IPS-18a (cell line): ENCODE measurements at regions not wholly inside any gene's neighbourhood (a gene's known extent, or its start where the extent isn't known, plus 50 kb on each side); places are given as distances from the start of the nearest gene placed in this dataset.

Experiments
- H3K27ac ChIP-seq: one replicate; pipeline ENCODE4 v1.5.1; 2013; ENCODE audit warnings: low read length
- H3K27me3 ChIP-seq: one replicate; pipeline ENCODE4 v1.6.1; 2013; ENCODE audit warnings: mild to moderate bottlenecking, low read length; ENCODE audit not compliant: control insufficient read depth, insufficient read depth
- H3K36me3 ChIP-seq: one replicate; pipeline ENCODE4 v1.6.1; 2013; ENCODE audit warnings: low read depth, low read length; ENCODE audit not compliant: control insufficient read depth
- H3K4me1 ChIP-seq: one replicate; pipeline ENCODE4 v1.6.1; 2013; ENCODE audit warnings: low read depth, low read length; ENCODE audit not compliant: control insufficient read depth
- H3K4me3 ChIP-seq: one replicate; pipeline ENCODE4 v1.5.1; 2013; ENCODE audit warnings: low read length
- H3K9ac ChIP-seq: one replicate; pipeline ENCODE4 v1.6.1; 2013; ENCODE audit warnings: mild to moderate bottlenecking, low read length, moderate library complexity
- H3K9me3 ChIP-seq: one replicate; pipeline ENCODE4 v1.6.1; 2013; ENCODE audit warnings: low read depth, low read length; ENCODE audit not compliant: control insufficient read depth

GRCh38 chr2:42918671-42919318 lies 126.4 kb upstream of the HAAO start:
- H3K9me3 ChIP-seq = no peaks in the 10 kb centered on the region
- H3K4me3 ChIP-seq = no peak overlapping the region
- H3K27ac ChIP-seq = no peak overlapping the region
- peaks cover 4% of the 10 kb centered on the region for H3K4me1 ChIP-seq
- no peaks in the 10 kb centered on the region for H3K36me3 ChIP-seq
- H3K27me3 ChIP-seq = no peaks in the 10 kb centered on the region
- no peak overlapping the region for H3K9ac ChIP-seq

DNA sequence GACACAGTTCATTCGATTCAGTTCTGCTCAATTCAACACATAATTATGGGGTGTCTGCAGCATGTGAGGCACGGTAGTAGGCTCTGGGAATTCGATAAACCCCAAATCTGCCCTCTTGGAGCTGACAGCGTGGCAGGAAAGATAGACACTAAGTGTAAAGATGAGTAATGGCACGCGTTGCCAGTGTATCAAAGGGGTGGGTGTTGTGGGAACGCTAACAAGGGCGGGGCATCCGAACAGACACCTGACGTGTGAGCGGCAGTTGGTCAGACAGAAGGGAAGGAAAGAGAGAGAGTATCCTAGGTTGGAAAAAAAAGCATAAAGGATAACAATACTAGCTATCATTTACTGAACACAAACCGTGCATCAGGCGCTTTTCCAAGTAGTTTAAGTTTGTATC lies 125.7 kb upstream of the HAAO start:
- Histone ChIP-seq H3K9ac (no peak overlapping the region), H3K4me1 (no peaks in the 10 kb centered on the region), H3K36me3 (no peaks in the 10 kb centered on the region), H3K27me3 (no peaks in the 10 kb centered on the region), H3K4me3 (no peak overlapping the region), H3K9me3 (no peaks in the 10 kb centered on the region), H3K27ac (no peak overlapping the region)

DNA sequence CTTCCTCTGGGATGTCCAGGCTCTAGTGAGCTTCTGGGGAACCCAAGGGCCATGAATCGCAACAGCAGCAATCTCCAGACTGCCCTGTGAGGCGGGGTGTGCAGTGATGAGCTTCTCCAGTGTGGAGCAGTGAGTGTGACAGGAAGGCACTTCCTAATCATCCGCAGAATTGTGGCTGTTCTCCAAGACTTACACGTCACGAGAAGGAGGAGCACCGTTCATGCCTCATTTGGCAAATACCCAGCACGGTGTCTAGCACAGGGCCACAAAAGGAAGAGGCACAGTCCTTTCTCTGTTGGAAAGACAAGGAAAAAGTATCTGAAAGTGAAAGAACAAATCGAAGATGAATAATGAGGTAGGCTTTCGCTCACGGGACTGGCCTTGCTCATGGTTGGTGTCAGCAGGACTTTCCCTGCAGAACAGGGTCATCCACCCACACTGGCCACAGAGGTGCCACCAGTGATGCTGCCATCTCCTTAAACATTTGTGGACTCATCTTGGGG lies 125.1 kb upstream of the HAAO start:
- Histone ChIP-seq H3K9me3 (no peaks in the 10 kb centered on the region), H3K9ac (no peak overlapping the region), H3K4me1 (no peaks in the 10 kb centered on the region), H3K27ac (no peak overlapping the region), H3K27me3 (no peaks in the 10 kb centered on the region), H3K36me3 (no peaks in the 10 kb centered on the region), H3K4me3 (no peak overlapping the region)

GRCh38 chr2:42916324-42916723 lies 123.9 kb upstream of the HAAO start:
- no peak overlapping the region for H3K4me3 ChIP-seq
- no peaks in the 10 kb centered on the region for H3K36me3 ChIP-seq
- H3K27ac ChIP-seq = no peak overlapping the region

DNA sequence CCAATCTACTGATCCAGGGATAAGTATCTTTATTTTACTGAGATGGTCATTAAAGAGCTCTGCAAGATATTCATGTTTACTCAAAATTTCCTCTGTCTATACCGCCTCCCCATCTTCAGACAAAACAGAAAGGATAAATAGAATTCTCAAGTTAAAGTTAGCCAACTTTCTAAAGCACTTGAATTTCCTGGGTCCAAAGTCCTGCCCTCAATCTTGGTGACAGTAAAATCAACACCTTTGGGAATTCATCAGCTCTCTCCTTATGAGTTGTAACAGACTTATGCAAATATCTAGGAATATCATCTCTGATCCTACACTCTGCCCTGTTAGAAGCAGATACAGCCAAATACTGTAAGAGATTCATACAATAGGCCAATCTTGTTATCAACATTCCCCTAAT lies 122.5 kb upstream of the HAAO start:
- H3K27me3 ChIP-seq = no peaks in the 10 kb centered on the region
- H3K9me3 ChIP-seq = no peaks in the 10 kb centered on the region
- H3K36me3 ChIP-seq = no peaks in the 10 kb centered on the region
- H3K9ac ChIP-seq = no peak overlapping the region
- no peak overlapping the region for H3K4me3 ChIP-seq
- no peak overlapping the region for H3K27ac ChIP-seq
- no peaks in the 10 kb centered on the region for H3K4me1 ChIP-seq

More at GRCh38 chr2:42916324-42916723, 123.9 kb upstream of the HAAO start:
- Histone ChIP-seq H3K4me1 (no peaks in the 10 kb centered on the region), H3K9ac (no peak overlapping the region), H3K9me3 (no peaks in the 10 kb centered on the region), H3K27me3 (no peaks in the 10 kb centered on the region)

DNA sequence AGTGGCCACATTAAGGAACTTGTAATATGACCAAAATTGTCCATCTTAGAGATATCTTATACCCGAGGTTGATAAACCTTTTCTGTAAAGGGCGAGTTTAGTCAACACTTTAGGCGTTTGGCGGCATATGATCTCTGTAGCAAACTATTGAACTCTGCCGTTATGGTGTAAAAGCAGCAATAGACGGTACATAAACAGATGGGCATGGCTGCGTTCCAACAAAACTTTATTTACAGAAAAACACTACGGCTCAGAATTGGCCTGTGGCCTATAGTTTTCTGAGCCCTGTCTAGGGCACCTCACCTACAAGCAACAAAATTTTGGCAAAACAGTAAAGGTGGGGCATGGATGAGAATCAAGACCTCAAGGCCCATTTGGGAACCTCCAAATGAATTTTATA lies 121.9 kb upstream of the HAAO start:
- Histone ChIP-seq H3K9me3 (no peaks in the 10 kb centered on the region), H3K27ac (no peak overlapping the region), H3K27me3 (no peaks in the 10 kb centered on the region), H3K36me3 (no peaks in the 10 kb centered on the region), H3K4me3 (no peak overlapping the region), H3K4me1 (no peaks in the 10 kb centered on the region), H3K9ac (no peak overlapping the region)

- H3K4me1 ChIP-seq = no peaks in the 10 kb centered on the region
Observed at GRCh38 chr2:42913280-42913878, 121.0 kb upstream of the HAAO start.

GRCh38 chr2:42910645-42911405 lies 118.4 kb upstream of the HAAO start:
- Histone ChIP-seq H3K4me3 (no peak overlapping the region), H3K4me1 (peaks cover 16% of the 10 kb centered on the region), H3K27ac (no peak overlapping the region), H3K27me3 (peaks cover 3% of the 10 kb centered on the region), H3K36me3 (no peaks in the 10 kb centered on the region), H3K9me3 (no peaks in the 10 kb centered on the region), H3K9ac (no peak overlapping the region)

More at GRCh38 chr2:42913280-42913878, 121.0 kb upstream of the HAAO start:
- Histone ChIP-seq H3K27ac (no peak overlapping the region), H3K4me3 (no peak overlapping the region), H3K36me3 (no peaks in the 10 kb centered on the region), H3K9ac (no peak overlapping the region), H3K9me3 (no peaks in the 10 kb centered on the region), H3K27me3 (no peaks in the 10 kb centered on the region)

- H3K27me3 ChIP-seq = peaks cover 3% of the 10 kb centered on the region
- no peak overlapping the region for H3K9ac ChIP-seq
- H3K36me3 ChIP-seq = no peaks in the 10 kb centered on the region
- peaks cover 16% of the 10 kb centered on the region for H3K4me1 ChIP-seq
- H3K9me3 ChIP-seq = no peaks in the 10 kb centered on the region
- no peak overlapping the region for H3K27ac ChIP-seq
- H3K4me3 ChIP-seq = no peak overlapping the region
Observed at GRCh38 chr2:42909966-42910365, 117.6 kb upstream of the HAAO start.

- peaks cover 3% of the 10 kb centered on the region for H3K27me3 ChIP-seq
- H3K36me3 ChIP-seq = no peaks in the 10 kb centered on the region
- H3K9me3 ChIP-seq = no peaks in the 10 kb centered on the region
- peaks cover 16% of the 10 kb centered on the region for H3K4me1 ChIP-seq
- no peak overlapping the region for H3K9ac ChIP-seq
- no peak overlapping the region for H3K27ac ChIP-seq
- no peak overlapping the region for H3K4me3 ChIP-seq
Observed at GRCh38 chr2:42908518-42909200, 116.3 kb upstream of the HAAO start.

GRCh38 chr2:42907835-42908234 lies 115.5 kb upstream of the HAAO start:
- Histone ChIP-seq H3K9ac (no peak overlapping the region), H3K27ac (no peak overlapping the region), H3K9me3 (no peaks in the 10 kb centered on the region), H3K4me1 (peaks cover 16% of the 10 kb centered on the region), H3K36me3 (no peaks in the 10 kb centered on the region), H3K27me3 (peaks cover 3% of the 10 kb centered on the region), H3K4me3 (no peak overlapping the region)
